Glutamatergic neuron (in vitro differentiated cells): ENCODE measurements at regions not wholly inside any gene's neighbourhood (a gene's known extent, or its start where the extent isn't known, plus 50 kb on each side); places are given as distances from the start of the nearest gene placed in this dataset.
"Not testable (repeated sequence)": the region's sequence is repeated elsewhere in the genome, so short reads cannot be mapped to it uniquely, and the experiment has no call there.

ENCODE experiments used
- DNase-seq: peaks from one replicate; pipeline ENCODE4 v3.0.0; 2022
- H3K27ac Mint-ChIP-seq: one replicate; pipeline ENCODE4 v1.8.0; 2020; ENCODE audit warnings: mild to moderate bottlenecking, mixed read lengths, inconsistent platforms; ENCODE audit not compliant: unreplicated experiment
- H3K27me3 Mint-ChIP-seq: one replicate; pipeline ENCODE4 v1.8.0; 2020; ENCODE audit warnings: mild to moderate bottlenecking, moderate library complexity, mixed read lengths, inconsistent platforms; ENCODE audit not compliant: unreplicated experiment
- H3K36me3 Mint-ChIP-seq: one replicate; pipeline ENCODE4 v1.8.0; 2020; ENCODE audit warnings: mild to moderate bottlenecking, mixed read lengths, inconsistent platforms; ENCODE audit not compliant: unreplicated experiment
- H3K4me1 Mint-ChIP-seq: one replicate; pipeline ENCODE4 v1.8.0; 2020; ENCODE audit warnings: mild to moderate bottlenecking, low read depth, mixed read lengths, inconsistent platforms; ENCODE audit not compliant: unreplicated experiment
- H3K4me3 Mint-ChIP-seq: one replicate; pipeline ENCODE4 v1.8.0; 2020; ENCODE audit warnings: mild to moderate bottlenecking, mixed read lengths, inconsistent platforms; ENCODE audit not compliant: unreplicated experiment
- H3K9me3 Mint-ChIP-seq: one replicate; pipeline ENCODE4 v1.8.0; 2020; ENCODE audit warnings: mild to moderate bottlenecking, moderate library complexity, mixed read lengths, inconsistent platforms; ENCODE audit not compliant: unreplicated experiment
- CTCF ChIP-seq: fragments of 200-600 bp; sonication (generic); IDR thresholded peaks from one replicate; pipeline ENCODE4 v1.5.0; 2021; ENCODE audit not compliant: partially characterized antibody, unreplicated experiment

- H3K4me3 Mint-ChIP-seq = no peak overlapping the region
- no peak overlapping the region for H3K27ac Mint-ChIP-seq
- H3K27me3 Mint-ChIP-seq = no peaks in the 10 kb centered on the region
- H3K9me3 Mint-ChIP-seq = no peaks in the 10 kb centered on the region
- DNase-seq = no peak
- H3K4me1 Mint-ChIP-seq = peaks cover 3% of the 10 kb centered on the region
- no peaks in the 10 kb centered on the region for H3K36me3 Mint-ChIP-seq
- no peak for TF ChIP-seq CTCF
Observed at GRCh38 chr1:106378261-106378660, 678.2 kb upstream of the PRMT6 start.

- Mint-ChIP-seq H3K9me3 (no peaks in the 10 kb centered on the region), H3K4me3 (no peak overlapping the region), H3K27ac (no peak overlapping the region), H3K36me3 (no peaks in the 10 kb centered on the region), H3K4me1 (peaks cover 3% of the 10 kb centered on the region), H3K27me3 (no peaks in the 10 kb centered on the region)
- no peak for TF ChIP-seq CTCF
- no peak for DNase-seq
Observed at GRCh38 chr1:106380772-106381171, 675.7 kb upstream of the PRMT6 start.

GRCh38 chr1:106389160-106389559, 667.3 kb upstream of the PRMT6 start:
- H3K27ac Mint-ChIP-seq, H3K27me3 Mint-ChIP-seq, H3K4me3 Mint-ChIP-seq, DNase-seq, H3K4me1 Mint-ChIP-seq, H3K9me3 Mint-ChIP-seq, H3K36me3 Mint-ChIP-seq: not testable (repeated sequence)

GRCh38 chr1:106393046-106393445, 663.4 kb upstream of the PRMT6 start:
- peaks cover 27% of the 10 kb centered on the region for H3K4me1 Mint-ChIP-seq
- TF ChIP-seq CTCF = no peak
- no peak overlapping the region for H3K27ac Mint-ChIP-seq
- H3K27me3 Mint-ChIP-seq = peaks cover 3% of the 10 kb centered on the region
- no peaks in the 10 kb centered on the region for H3K36me3 Mint-ChIP-seq
- no peak for DNase-seq
- peaks cover 5% of the 10 kb centered on the region for H3K9me3 Mint-ChIP-seq
- H3K4me3 Mint-ChIP-seq = no peak overlapping the region

GRCh38 chr1:106396020-106396419, 660.5 kb upstream of the PRMT6 start:
- no peak for TF ChIP-seq CTCF
- Mint-ChIP-seq H3K27ac (no peak overlapping the region), H3K36me3 (no peaks in the 10 kb centered on the region), H3K4me1 (peaks cover 29% of the 10 kb centered on the region), H3K27me3 (peaks cover 3% of the 10 kb centered on the region), H3K4me3 (no peak overlapping the region), H3K9me3 (peaks cover 5% of the 10 kb centered on the region)
- DNase-seq = no peak

GRCh38 chr1:106398391-106398790, 658.1 kb upstream of the PRMT6 start:
- Mint-ChIP-seq H3K4me1 (peaks cover 23% of the 10 kb centered on the region), H3K9me3 (peaks cover 5% of the 10 kb centered on the region), H3K36me3 (no peaks in the 10 kb centered on the region), H3K27me3 (peaks cover 5% of the 10 kb centered on the region), H3K27ac (no peak overlapping the region), H3K4me3 (no peak overlapping the region)
- TF ChIP-seq CTCF = no peak
- DNase-seq = no peak
